NCI-H460 (cell line): ENCODE measurements at regions not wholly inside any gene's neighbourhood (a gene's known extent, or its start where the extent isn't known, plus 50 kb on each side); places are given as distances from the start of the nearest gene placed in this dataset.

Experiments used
- DNase-seq: peaks from one replicate; pipeline ENCODE4 v3.0.0-alpha.2; 2016; ENCODE audit warnings: low read depth; ENCODE audit errors: extremely low read depth

DNA sequence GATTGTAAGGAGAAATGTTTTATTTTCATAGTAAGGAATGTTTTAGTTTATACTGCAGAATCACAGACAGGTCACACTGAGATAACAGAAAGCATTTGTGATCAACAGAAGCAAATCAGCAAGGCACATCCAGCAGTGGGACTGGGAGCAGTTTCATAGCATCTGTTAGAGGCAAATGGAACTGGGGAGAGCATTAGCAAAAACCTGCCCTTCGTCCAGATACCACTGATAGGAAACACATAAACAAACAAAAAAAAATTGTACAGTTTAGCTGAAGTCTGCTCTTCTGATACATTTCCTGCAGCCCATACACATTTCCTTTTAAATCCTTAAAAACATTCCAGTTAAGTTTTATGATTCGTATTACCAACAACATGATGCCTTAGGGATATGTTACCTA lies 374.3 kb downstream of the PCDH7 start:
- DNase-seq, result no peak

GRCh38 chr4:31097999-31098398 lies 377.8 kb downstream of the PCDH7 start:
- DNase-seq, result no peak

DNA sequence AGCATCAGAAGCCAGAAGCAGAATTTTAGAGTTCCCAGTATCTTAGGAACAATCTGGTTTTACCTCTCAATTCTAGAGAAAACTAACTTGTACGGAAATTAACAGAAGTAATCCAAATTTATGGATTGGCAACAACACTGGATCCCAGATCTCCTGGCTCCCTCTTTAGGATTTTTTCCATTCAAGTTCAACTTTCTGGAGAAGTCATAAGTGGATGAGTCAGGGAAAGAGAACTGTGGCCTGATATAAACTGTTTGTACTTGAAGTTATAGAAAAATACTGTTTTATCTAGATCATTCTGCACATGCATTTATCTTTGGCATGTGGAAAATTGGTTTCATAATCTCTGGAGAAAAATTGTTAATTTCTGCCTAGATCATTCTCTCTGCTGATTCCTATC lies 380.4 kb downstream of the PCDH7 start:
- DNase-seq, result no peak

DNA sequence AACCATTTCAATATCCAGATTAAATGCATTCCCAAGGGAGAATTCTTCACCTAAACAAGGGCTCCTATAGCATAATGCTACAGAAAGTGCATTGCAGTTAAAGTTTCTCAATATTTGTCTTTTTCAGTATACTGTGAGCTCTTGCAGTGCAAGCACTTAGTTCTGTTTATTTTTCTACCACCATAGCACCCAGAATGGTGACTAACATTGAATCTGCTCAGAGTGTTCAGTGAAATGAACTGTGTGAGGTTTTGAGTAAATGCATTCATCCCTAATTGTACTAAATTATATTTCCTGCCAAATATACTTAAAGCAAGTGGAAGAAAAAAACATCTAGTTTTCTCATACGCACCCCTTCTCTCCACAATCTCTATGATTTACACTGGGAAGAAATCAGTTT lies 383.9 kb downstream of the PCDH7 start:
- no peak for DNase-seq

DNA sequence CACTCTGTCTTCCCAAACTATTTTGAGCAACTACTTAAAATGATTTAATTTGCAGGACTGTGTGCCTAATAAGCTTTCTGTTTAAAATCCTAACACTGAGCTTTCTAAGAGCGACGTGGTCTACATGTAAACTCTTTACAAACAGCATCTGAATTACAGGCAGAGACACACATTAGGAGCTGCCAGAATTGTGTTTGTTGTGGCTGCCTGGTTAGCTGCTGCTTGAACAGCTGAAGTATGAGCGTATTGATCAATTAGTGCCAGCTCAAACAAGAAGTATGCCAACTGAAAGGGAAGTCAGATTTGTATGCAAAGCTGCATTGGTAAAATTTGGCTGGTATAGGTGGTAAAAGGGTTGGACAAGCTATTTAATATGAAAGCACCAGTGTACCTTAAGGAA lies 384.4 kb downstream of the PCDH7 start:
- no peak for DNase-seq

DNA sequence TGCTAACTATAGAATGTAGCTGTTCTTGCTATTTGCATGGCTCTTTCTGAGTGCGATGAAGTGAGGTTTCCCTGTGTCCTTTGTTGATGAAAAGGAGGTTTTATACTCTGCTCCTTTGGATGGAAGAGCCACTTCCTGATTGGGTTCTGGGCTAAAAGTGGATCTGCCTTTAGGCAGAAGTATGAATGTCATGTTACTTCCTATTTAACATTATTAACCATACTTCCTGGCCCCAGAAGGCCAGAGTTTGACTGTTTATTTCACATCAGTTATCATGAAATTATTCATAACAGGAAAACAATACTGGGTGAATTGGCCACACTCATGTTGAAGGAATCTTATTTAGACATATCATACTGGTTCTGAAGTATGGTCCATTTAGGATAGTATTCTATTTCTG lies 386.2 kb downstream of the PCDH7 start:
- no peak for DNase-seq

GRCh38 chr4:31107362-31107761 lies 387.2 kb downstream of the PCDH7 start:
- DNase-seq, result no peak

DNA sequence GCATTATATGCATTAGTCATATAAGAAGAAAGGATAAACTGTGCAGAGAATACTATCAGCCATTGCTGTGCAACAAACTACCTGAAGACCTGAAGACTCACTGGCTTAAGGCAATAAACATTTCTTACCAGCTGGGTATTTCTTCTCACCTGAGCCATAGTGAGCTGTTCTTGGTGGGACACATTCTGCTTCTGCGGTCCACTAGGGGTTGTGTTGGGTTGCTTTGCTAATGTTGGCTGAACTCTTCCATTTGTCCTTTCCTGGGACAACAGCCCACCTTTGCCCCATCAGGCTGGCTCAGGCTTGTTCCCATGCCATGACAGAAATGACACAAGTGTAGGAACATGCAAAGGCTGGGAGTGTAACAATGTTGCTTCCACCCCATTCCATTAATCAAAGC lies 388.6 kb downstream of the PCDH7 start:
- no peak for DNase-seq

DNA sequence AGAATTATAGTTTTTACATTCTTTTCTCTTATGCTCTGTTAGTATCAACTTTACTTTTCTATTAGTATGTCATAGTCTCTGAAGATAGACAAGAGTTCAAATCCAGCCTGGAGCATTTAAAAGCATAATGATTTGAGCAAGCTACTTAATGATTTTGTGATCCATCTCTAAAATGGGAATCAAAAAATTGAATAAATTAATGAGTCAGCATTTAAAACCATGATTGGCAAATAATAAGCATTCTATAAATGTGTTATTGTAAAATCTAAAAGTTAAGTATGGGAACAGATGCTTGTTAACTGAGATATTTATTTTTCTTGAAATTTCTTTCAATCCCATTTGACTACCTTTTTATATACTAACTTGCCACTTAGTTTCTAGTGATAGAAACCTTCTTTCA lies 391.6 kb downstream of the PCDH7 start:
- no peak for DNase-seq

DNA sequence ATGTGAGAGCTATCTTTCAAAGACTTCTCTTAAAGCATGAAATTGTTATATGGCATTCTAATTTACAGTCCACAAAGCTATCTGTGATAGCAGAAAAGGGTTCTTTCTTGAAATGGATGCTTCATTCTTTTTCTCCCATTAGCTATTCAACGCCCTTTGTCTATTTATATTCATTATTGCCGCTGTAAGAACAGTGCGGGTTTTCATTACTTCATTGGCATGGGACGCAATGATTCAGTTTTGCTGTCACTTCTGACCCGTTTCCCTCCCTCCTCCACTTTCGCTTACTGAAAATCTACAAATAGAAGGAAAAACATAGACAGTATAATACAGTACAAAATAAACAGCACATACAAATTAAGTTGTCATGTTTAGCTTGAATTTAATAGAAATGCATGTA lies 394.6 kb downstream of the PCDH7 start:
- no peak for DNase-seq

- DNase-seq, result no peak
These were observed 403.9 kb downstream of the PCDH7 start for GRCh38 chr4:31124008-31124585.

- DNase-seq, result no peak
These were observed 404.9 kb downstream of the PCDH7 start for GRCh38 chr4:31125061-31125460.

DNA sequence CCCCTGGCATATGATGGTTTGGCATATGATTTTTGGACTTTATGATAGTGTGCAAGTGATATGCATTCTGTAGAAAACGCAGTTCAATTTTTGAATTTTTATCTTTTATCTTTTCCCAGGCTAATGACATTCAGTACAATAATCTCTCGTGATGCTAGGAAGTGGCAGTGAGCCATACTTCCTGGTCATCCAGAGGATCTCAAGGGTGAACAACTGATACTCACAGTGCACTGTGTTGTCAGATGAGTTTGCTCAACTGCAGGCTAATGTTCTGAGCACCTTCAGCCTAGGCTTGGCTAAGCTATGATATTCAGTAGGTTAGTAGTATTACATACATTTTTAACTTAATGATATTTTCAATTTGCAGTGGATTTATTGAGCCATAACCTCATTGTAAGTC lies 405.3 kb downstream of the PCDH7 start:
- DNase-seq, result no peak

DNA sequence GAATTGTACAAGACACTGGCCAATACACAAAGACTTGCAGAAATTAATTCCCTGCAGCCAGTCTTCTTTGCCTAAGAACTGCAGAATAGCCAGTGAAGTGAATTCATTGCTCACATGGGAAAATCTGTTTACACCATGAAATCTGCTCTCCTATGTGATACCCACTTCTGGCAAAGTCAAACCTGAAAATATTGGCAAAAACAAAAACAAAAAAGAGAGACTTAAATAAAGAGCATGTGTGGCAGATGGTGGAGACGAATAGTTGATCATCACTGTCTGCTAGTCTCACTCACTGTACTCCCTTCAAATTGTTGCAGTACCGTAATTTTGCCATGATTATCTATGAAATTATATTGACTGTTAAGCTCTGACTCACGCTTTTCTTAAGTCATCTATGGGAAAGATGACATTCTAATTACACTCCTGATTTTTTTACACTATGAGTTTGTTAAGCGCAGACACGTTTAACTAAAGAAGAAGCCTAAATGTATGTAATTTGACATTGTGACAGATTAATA lies 406.8 kb downstream of the PCDH7 start:
- no peak for DNase-seq

DNA sequence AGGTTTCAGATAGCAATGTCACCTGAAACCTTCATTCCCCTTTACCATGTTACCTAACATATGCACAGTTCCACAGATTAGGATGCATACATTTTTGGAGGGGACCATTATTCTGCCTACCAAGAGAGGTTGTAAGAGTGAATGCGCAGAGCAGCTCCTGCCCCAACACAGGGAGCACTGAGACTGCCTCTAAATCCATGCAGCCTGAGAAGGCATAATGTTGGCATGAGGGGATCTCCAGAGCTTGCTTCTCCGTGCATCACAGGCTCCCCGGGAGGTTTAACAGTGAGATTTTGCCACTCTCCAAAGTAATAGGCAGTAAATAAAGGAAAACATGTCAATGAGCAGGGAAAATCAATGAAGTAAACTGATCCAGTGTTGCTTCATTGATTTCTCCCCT lies 410.8 kb downstream of the PCDH7 start:
- no peak for DNase-seq

DNA sequence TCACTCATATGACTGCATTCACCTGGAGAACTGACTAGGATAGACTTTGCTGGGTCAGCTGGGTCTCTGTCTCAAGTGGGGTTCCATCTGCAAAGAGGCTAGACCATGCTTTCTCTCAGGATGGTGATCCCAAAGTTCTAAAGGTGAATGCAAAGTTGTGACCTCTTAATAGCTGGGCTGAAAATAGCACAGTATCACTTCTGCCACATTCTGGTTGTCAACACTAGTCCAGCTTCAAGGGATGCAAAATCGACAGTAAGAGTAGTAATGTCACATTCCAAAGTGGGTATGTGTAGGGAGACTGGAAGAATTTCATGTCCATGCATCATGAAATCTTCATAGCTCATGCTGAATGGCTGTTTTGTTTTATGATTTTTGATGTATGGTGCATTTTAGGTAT lies 414.6 kb downstream of the PCDH7 start:
- DNase-seq, result no peak

- DNase-seq, result no peak
These were observed 419.6 kb downstream of the PCDH7 start for GRCh38 chr4:31139767-31140166.

- no peak for DNase-seq
These were observed 421.1 kb downstream of the PCDH7 start for GRCh38 chr4:31141095-31141831.

GRCh38 chr4:31141832-31142142 lies 421.6 kb downstream of the PCDH7 start:
- no peak for DNase-seq

- no peak for DNase-seq
These were observed 426.2 kb downstream of the PCDH7 start for GRCh38 chr4:31146366-31146765.

DNA sequence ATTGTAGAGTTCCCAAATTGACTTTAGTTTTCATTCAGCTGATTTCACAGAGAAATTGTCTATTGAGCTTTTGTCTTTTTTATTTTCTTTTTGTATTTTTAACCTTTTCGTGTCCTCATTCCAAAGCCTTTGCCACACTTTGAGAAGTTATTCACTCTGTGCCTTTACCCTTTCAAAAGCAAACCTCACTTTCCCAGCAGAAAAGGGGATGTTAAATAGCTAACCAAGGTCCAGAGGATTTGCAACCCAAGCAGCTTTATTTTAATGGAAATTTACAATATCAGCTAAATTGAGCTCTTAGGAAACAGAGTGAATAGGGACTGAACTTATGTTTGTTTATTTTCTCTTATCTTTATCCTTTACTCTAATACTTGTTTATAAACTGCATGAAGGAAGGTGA lies 428.8 kb downstream of the PCDH7 start:
- no peak for DNase-seq

- no peak for DNase-seq
These were observed 436.1 kb downstream of the PCDH7 start for GRCh38 chr4:31156221-31156620.

GRCh38 chr4:31160146-31160545 lies 440.0 kb downstream of the PCDH7 start:
- no peak for DNase-seq
